ENCODE measurements at regions not wholly inside any gene's neighbourhood (a gene's known extent, or its start where the extent isn't known, plus 50 kb on each side); places are given as distances from the start of the nearest gene placed in this dataset.

DNA sequence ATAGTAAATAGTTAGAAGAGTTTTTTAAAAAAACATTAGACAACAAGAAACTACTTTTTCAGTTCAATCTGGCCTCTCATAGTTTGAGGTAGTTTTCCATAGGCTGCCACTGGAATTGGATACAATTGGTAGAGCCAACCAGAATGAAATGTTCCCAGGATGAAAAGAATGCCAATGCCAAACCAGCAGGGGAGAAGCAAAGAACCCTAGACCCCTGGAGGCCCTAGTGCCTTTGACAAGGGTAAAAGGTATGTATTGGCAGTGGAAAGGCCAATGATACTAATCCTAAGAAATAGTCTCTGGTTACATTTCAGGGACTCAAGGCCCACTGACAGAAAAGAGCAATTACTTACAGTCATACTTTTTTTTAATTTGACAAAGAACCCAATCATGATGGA, 77.4 kb upstream of the SEM1 start:
- no peak overlapping the region for H3K4me3 ChIP-seq
- H3K27me3 ChIP-seq (replicated peaks; ENCODE audit: insufficient read depth), result no peaks in the 10 kb centered on the region
- ATAC-seq (ENCODE audit: insufficient number of reproducible peaks, low FRiP score, low read depth) (no peak), DNase-seq (ENCODE audit: low spot score) (no peak)
- no peaks in the 10 kb centered on the region for H3K36me3 ChIP-seq
- no peaks in the 10 kb centered on the region for H3K9me3 ChIP-seq
- H3K4me1 ChIP-seq (ENCODE audit: control insufficient read depth in 1 of 2, low read depth in 2 of 2), result peaks cover 3 to 14% of the 10 kb centered on the region in 2 donors
- TF ChIP-seq, protein P1, sequence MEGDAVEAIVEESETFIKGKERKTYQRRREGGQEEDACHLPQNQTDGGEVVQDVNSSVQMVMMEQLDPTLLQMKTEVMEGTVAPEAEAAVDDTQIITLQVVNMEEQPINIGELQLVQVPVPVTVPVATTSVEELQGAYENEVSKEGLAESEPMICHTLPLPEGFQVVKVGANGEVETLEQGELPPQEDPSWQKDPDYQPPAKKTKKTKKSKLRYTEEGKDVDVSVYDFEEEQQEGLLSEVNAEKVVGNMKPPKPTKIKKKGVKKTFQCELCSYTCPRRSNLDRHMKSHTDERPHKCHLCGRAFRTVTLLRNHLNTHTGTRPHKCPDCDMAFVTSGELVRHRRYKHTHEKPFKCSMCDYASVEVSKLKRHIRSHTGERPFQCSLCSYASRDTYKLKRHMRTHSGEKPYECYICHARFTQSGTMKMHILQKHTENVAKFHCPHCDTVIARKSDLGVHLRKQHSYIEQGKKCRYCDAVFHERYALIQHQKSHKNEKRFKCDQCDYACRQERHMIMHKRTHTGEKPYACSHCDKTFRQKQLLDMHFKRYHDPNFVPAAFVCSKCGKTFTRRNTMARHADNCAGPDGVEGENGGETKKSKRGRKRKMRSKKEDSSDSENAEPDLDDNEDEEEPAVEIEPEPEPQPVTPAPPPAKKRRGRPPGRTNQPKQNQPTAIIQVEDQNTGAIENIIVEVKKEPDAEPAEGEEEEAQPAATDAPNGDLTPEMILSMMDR (IDR thresholded peaks at IDR 0.05), result no peak
- no peak overlapping the region for H3K27ac ChIP-seq

DNA sequence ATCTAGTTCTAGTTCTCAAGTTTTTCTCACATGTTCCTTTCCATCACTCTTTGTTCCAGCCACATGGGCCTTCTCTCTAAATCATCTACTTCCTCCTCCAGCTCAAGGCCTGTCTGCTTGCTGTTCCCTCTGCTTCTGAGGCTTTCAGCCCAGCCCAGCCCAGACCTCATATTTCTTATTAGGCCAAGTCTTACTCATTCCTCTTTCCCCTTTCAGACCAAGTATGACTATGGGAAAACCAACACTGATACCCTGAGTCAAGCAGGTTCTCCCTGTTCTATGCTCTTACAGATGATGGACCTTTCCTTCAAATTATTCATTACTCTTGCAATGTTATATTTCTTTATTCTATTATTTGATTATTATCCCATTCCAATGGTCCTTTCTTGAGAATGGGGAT, 80.3 kb upstream of the SEM1 start:
- no peaks in the 10 kb centered on the region for H3K36me3 ChIP-seq
- H3K4me1 ChIP-seq (ENCODE audit: control insufficient read depth in 1 of 2, low read depth in 2 of 2), result peaks cover 3 to 14% of the 10 kb centered on the region in 2 donors
- no peaks in the 10 kb centered on the region for H3K27me3 ChIP-seq (replicated peaks; ENCODE audit: insufficient read depth)
- H3K27ac ChIP-seq, result no peak overlapping the region
- DNase-seq (ENCODE audit: low spot score) (no peak), ATAC-seq (ENCODE audit: insufficient number of reproducible peaks, low FRiP score, low read depth) (no peak)
- H3K4me3 ChIP-seq, result no peak overlapping the region
- no peaks in the 10 kb centered on the region for H3K9me3 ChIP-seq
- TF ChIP-seq, protein P1 (IDR thresholded peaks at IDR 0.05), result no peak

DNA sequence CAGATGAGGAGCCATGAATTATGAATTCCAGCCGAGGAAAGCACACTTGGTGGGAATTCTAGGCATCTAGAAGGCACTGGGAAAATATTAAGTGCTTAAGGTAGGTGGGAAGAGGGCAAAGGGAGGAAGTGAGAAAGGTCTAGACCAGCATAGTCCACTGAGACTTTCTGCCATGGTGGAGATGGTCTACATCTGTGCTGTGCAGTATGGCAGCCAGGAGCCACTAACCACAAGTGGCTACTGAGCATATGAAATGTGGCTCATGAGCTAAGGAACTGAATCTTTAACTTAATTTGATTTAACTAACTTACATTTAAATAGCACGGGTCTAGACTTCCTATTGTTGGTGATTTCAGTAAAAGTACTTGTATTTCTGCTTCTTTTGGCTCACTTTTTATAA, 82.5 kb upstream of the SEM1 start:
- Histone ChIP-seq H3K4me3 (no peak overlapping the region), H3K4me1 (ENCODE audit: control insufficient read depth in 1 of 2, low read depth in 2 of 2) (peaks cover 0 to 1% of the 10 kb centered on the region in 2 donors), H3K27me3 (replicated peaks; ENCODE audit: insufficient read depth) (no peaks in the 10 kb centered on the region), H3K27ac (no peak overlapping the region), H3K9me3 (no peaks in the 10 kb centered on the region), H3K36me3 (no peaks in the 10 kb centered on the region)
- TF ChIP-seq, protein P1 (IDR thresholded peaks at IDR 0.05), result no peak
- no peak for ATAC-seq (ENCODE audit: insufficient number of reproducible peaks, low FRiP score, low read depth)
- no peak for DNase-seq (ENCODE audit: low spot score)

DNA sequence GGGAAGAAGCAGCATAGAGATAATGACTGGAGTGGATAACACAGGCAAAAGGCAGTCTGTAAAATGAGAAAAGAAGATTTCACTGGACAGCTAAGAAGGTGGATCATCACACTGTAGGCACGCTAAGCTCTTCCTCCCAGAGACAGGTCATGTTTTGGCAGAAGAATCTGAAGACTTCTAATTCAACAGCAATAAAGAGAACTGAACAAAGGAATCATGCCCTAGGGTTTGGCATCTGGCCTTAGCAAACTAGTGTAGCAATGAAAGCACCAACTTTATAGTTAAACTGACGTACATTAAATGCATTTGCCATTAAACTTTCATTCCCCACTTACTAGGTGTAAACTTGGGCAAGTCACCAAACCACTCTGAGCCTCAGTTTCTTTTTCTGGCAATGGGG, 84.4 kb upstream of the SEM1 start:
- Histone ChIP-seq H3K27ac (no peak overlapping the region), H3K27me3 (replicated peaks; ENCODE audit: insufficient read depth) (no peaks in the 10 kb centered on the region), H3K4me1 (ENCODE audit: control insufficient read depth in 1 of 2, low read depth in 2 of 2) (no peaks in the 10 kb centered on the region), H3K9me3 (no peaks in the 10 kb centered on the region), H3K4me3 (no peak overlapping the region), H3K36me3 (no peaks in the 10 kb centered on the region)
- TF ChIP-seq, protein P1 (IDR thresholded peaks at IDR 0.05), result no peak
- ATAC-seq (ENCODE audit: insufficient number of reproducible peaks, low FRiP score, low read depth) (no peak), DNase-seq (ENCODE audit: low spot score) (no peak)

DNA sequence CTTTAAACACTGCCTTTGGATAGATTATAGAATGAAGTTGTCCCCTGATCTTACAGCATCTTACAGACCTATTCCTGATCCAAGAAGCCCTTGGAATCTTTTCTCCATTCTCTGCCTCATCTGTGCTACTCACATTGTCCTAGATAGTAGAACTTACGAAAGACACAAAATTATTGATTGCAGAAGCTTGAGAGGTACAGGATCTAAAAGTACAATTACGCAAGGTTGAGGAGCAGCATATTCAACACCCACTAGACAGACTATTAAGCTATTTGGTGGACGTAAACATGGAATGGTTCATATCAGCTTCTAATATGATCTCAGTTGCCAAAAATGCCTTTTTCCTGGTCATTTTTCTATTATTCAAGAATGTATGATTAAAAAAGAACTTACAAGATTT, 90.5 kb upstream of the SEM1 start:
- no peaks in the 10 kb centered on the region for H3K27me3 ChIP-seq (replicated peaks; ENCODE audit: insufficient read depth)

More for the DNA sequence above, 90.5 kb upstream of the SEM1 start:
- no peak for DNase-seq (ENCODE audit: low spot score)
- no peaks in the 10 kb centered on the region for H3K9me3 ChIP-seq
- no peak overlapping the region for H3K4me3 ChIP-seq
- TF ChIP-seq, protein P1 (IDR thresholded peaks at IDR 0.05), result no peak
- H3K27ac ChIP-seq, result no peak overlapping the region
- no peak for ATAC-seq (ENCODE audit: insufficient number of reproducible peaks, low FRiP score, low read depth)
- no peaks in the 10 kb centered on the region for H3K36me3 ChIP-seq
- no peaks in the 10 kb centered on the region for H3K4me1 ChIP-seq (ENCODE audit: control insufficient read depth in 1 of 2, low read depth in 2 of 2)

All from thoracic aorta (tissue), 2 donors.